ENCODE measurements at regions not wholly inside any gene's neighbourhood (a gene's known extent, or its start where the extent isn't known, plus 50 kb on each side); places are given as distances from the start of the nearest gene placed in this dataset.

- DNase-seq (ENCODE audit: low read depth), result no peak
Observed at GRCh38 chr6:120622127-120622631, 712.1 kb downstream of the TBC1D32 start.

DNA sequence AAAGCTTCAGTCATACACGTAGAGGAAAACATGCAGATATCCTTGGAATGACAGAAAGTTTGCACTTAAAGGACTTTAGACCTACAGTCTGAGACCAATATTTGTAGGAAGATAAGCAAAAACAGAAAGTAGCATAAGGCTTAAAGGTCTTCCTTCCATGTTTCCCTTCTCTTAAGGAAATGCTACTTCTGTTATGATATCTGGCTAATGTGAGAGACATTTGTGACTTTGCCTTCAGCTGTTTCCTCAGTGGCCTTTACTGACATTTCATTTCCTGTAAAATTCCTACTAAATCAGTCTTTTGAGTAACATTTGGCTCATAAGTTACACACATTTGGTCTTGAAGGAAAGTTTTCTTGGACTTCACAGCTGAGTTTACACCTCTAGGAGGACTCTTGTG lies 713.4 kb downstream of the TBC1D32 start:
- DNase-seq (ENCODE audit: low read depth), result no peak

DNA sequence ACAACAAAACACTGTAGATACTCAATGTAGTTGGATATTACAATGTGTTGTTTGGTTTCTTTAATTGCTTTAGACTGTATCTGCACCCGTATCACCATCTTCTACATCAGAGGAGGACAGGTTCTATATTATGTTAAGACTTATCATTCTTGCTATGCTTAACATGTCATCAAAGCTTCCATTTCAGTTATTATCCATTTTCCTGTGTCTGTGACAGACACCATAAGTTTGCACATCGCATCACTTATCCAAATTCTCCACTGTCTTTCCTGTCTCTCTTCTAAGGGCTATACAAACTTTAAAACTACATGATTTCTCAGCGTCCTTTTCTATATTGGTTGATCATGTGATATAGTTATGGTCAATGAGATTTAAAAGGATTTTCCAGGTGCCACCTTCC lies 719.0 kb downstream of the TBC1D32 start:
- DNase-seq (ENCODE audit: low read depth), result no peak

GRCh38 chr6:120614723-120615122 lies 719.6 kb downstream of the TBC1D32 start:
- DNase-seq (ENCODE audit: low read depth), result no peak

- no peak for DNase-seq (ENCODE audit: low read depth)
Observed at GRCh38 chr6:120608826-120609225, 725.5 kb downstream of the TBC1D32 start.

DNA sequence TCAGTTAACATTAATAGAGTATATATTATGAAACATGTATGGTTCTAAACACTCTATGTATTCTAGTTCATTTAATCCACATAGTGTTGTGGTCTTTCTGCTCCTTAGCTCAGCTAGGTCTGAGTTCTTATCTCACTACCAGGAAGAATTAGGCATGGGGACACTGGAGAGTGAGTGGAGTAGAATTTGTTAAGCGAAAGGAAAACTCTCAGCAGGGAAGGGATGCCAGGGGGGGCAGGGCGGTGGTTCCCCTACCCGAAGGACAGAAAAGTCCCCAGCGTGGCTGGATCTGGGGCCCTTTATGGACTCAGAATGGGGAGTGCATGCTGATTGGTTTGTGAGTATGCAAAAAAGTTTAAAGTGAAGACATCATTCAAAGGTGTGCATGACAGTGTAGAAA lies 727.5 kb downstream of the TBC1D32 start:
- DNase-seq (ENCODE audit: low read depth), result no peak

- DNase-seq (ENCODE audit: low read depth), result no peak
Observed at GRCh38 chr6:120604510-120604909, 729.8 kb downstream of the TBC1D32 start.

DNA sequence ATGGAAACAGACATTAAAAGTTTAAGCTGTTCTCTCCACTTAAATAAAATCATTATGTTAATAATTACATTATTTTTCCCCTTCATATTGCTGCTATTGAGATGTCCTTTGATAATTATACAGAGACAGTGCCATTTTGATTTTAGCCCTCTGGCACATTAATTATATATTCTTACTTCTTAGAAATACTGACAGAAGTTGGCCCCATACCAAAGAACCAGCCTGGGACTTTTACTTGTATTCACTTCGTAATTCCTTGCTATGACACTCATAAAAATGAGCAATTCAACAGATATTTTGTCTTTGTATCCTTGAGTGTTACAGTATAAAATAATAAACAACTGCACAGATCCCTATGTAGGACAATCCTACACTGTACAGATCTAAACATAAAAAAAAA lies 743.7 kb downstream of the TBC1D32 start:
- no peak for DNase-seq (ENCODE audit: low read depth)

DNA sequence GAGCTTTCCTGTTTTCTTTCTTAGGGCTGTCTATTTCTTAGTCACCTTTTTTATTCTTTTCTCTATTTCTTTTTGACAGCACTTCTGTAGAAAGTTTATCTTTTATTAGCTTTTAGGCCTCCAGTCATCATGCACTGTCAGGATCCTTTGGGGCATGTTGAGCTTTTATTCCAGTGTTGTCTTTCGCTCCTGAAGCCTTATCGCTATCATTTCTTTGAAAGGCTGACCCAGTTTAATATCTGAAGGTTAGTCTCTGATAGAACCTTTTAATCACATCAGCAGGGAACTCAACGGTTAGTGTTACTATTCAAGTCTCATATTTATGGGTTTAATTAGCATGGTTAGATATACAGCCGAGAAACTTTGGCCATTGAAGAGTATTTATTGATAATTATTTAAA lies 745.9 kb downstream of the TBC1D32 start:
- DNase-seq (ENCODE audit: low read depth), result no peak

- no peak for DNase-seq (ENCODE audit: low read depth)
Observed at GRCh38 chr6:120587381-120587780, 746.9 kb downstream of the TBC1D32 start.

DNA sequence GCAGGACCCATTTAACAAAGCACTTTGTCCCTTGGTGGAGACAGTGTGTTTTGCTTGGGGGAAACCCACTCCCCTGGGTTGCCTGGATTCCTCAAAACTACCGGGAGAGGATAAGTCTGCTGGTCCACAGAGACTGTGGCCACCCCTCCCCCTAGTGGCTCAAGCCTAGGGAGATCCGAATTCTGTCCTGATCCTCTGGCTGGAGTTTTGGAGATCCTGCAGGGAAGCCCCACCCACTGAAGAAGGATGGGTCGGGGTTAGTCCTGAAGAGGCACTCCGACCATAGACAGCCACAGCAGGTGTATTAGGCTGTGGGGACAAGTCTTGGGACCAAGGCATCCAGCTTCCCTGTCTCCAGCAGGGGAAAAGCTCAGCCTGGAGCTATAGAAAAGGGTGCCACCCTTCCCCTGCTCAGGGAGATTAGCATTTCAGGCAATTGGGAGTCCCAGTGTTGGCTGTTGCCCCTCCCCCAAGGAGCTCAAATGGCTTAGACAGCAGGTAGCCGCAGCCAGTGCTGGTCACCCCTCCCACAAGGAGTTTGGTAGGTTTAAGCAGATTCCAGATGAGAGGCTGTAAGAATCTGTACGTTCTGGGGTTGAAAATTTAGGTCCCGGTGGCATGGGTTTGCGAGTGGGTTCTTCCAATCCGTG lies 750.0 kb downstream of the TBC1D32 start:
- no peak for DNase-seq (ENCODE audit: low read depth)

- no peak for DNase-seq (ENCODE audit: low read depth)
Observed at GRCh38 chr6:120576061-120576460, 758.2 kb downstream of the TBC1D32 start.

- DNase-seq (ENCODE audit: low read depth), result no peak
Observed at GRCh38 chr6:120569714-120570113, 764.6 kb downstream of the TBC1D32 start.

DNA sequence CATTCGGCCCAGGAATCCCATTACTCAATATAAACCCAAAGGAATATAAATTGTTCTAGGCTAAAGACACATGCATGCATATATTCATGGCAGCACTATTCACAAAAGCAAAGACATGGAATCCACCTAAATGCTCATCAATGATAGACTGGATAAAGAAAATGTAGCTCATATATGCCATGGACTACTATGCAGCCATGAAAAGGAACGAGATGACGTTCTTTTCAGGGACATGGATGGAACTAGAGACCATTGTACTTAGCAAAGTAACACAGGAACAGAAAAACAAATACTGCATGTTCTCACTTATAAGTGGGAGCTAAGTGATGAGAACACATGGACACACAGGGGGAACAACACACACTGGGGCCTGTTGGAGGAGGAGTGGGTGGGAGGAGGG lies 769.5 kb downstream of the TBC1D32 start:
- DNase-seq (ENCODE audit: low read depth), result no peak

GRCh38 chr6:120558294-120558693 lies 776.0 kb downstream of the TBC1D32 start:
- DNase-seq (ENCODE audit: low read depth), result no peak

- no peak for DNase-seq (ENCODE audit: low read depth)
Observed at GRCh38 chr6:120557554-120557953, 776.7 kb downstream of the TBC1D32 start.

DNA sequence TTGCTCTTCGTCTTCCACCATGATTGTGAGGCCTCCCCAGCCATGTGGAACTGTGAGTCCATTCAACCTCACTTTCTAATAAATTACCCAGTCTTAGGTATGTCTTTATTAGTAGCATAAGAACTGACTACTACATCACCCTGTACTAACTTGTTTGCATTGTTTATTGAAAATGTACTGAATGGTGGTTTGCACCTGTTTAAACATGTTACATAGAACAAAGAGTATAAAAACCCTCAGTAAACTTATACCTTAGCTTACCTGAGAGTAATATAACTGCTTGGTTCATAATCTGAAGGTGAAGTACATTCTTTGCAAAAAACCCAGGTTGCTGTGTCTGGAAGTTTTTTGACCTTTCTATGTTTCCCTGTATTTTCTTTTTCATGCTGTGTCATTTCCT lies 777.8 kb downstream of the TBC1D32 start:
- no peak for DNase-seq (ENCODE audit: low read depth)

GRCh38 chr6:120553353-120553752 lies 780.9 kb downstream of the TBC1D32 start:
- DNase-seq (ENCODE audit: low read depth), result no peak

DNA sequence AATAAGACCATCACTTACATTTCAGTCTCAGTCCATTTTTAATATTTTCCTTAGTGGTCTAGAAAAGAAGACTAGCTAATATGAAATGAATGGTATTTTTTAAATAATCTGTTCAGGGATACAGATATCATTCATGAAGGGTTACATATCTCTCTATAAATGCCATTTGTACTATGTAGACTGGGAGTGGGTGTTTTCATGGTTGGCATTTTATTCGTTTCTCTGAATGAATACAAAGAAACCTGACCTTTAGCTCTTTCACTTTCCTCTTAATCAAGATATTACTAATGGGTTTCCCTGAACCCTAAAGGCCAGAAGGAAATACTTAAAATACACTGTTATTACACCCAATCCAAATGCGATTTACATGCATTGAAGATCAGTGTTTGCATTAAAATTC lies 788.9 kb downstream of the TBC1D32 start:
- DNase-seq (ENCODE audit: low read depth), result no peak

DNA sequence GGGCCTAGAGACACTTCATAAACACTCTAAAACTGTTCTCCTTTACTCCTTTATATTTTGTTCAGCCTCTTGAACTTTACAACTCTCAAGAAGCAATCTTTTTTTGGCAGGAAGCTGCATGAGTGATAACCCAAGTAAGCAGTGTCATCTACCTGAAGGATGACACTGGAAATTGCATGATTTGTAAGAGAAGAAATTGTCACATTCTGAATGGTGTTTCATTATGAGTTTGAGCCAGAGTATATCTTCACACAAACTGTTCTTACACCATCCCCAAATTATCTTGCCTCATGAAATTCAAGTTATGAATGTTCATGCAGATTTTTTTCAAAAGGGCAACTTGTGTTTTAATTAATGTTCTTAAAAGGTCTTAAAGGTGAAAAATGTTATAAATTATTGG lies 799.3 kb downstream of the TBC1D32 start:
- no peak for DNase-seq (ENCODE audit: low read depth)

DNA sequence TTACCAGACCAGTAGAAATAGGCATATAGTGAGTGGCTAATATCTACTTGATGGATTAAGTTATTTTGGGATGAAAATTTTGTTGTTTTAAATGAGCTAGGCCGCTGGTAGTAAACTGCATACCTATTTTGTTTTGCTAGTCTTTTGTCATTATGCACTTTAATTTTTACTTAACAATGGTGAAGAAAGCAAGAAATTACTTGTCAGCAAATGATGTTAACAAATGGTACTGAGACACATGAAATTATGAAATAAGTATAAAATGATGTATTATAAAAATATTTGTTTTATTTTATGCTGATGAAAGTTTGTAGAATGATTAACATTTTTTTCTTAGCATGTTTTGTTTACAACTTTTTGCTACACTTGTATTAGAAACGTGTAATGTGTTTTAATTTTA lies 807.7 kb downstream of the TBC1D32 start:
- DNase-seq (ENCODE audit: low read depth), result no peak

DNA sequence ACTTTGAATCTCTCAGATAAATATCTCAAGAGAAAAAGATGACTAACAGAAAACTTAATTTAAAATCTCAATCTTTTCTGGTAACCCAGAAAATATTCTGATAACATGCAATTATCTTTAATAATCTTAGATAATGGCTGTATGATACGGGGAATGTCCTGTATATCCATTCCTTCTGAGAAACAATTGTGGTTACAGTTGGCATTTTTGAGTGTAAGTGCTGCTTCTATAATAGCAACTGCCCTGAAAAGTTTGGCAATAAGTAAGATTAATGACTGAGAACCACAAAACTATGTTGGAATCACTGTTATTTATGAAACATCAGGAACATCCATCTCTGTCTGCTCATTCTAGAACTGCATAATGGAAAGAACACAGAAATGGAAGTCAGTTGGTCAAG lies 819.7 kb downstream of the TBC1D32 start:
- DNase-seq (ENCODE audit: low read depth), result no peak

- no peak for DNase-seq (ENCODE audit: low read depth)
Observed at GRCh38 chr6:120511712-120512111, 822.6 kb downstream of the TBC1D32 start.

DNA sequence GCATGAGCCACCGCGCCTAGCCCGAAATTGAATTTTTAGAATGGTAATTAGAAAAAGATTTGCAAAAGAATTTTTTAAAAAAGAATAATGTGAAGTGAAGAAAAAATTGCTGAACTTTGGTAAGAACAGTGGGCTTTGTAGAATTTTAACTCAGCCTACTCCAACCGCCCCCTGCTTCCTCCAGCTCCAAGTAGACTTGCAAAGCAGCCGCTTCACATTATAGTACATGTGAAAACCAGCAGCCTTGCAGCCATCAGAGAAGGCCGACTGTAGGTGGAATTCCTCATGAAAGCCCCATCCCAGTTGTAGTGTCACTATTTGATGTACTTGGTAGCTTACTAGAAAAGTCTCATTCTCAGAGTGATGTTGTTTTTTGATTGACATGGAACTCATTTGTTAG lies 835.6 kb downstream of the TBC1D32 start:
- no peak for DNase-seq (ENCODE audit: low read depth)

- DNase-seq (ENCODE audit: low read depth), result no peak
Observed at GRCh38 chr6:120496661-120497060, 837.6 kb downstream of the TBC1D32 start.

Measured in stimulated activated CD8-positive, alpha-beta memory T cell treated with anti-CD3 and anti-CD28 coated beads, Interleukin-15, amount 100 ng/mL, for 1 hour (primary cell).